NCI-H2171 (cell line): ENCODE measurements at regions not wholly inside any gene's neighbourhood (a gene's known extent, or its start where the extent isn't known, plus 50 kb on each side); places are given as distances from the start of the nearest gene placed in this dataset.
"Not testable (repeated sequence)": the region's sequence is repeated elsewhere in the genome, so short reads cannot be mapped to it uniquely, and the experiment has no call there.

Source experiments
- DNase-seq: peaks from one replicate; lab custom pipeline; 2025; lab: John Stamatoyannopoulos, UW

- DNase-seq, result no peak
Observed at GRCh38 chr18:34528177-34528576, 181.9 kb upstream of the DTNA start.

GRCh38 chr18:34529358-34530335, 180.5 kb upstream of the DTNA start:
- DNase-seq, result no peak

- no peak for DNase-seq
Observed at GRCh38 chr18:34531110-34531509, 179.0 kb upstream of the DTNA start.

DNA sequence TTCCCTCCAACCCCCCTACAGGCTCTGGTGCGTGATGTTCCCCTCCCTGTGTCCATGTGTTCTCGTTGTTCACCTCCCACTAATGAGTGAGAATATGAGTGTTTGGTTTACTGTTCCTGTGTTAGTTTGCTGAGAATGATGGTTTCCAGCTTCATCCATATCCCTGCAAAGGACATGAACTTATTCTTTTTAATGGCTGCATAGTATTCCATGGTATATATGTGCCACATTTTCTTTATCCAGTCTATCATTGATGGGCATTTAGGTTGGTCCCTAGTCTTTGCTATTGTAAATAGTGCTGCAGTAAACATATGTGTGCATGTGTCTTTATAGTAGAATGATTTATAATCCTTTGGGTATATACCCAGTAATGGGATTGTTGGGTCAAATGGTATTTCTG, 175.5 kb upstream of the DTNA start:
- not testable (repeated sequence) for DNase-seq

DNA sequence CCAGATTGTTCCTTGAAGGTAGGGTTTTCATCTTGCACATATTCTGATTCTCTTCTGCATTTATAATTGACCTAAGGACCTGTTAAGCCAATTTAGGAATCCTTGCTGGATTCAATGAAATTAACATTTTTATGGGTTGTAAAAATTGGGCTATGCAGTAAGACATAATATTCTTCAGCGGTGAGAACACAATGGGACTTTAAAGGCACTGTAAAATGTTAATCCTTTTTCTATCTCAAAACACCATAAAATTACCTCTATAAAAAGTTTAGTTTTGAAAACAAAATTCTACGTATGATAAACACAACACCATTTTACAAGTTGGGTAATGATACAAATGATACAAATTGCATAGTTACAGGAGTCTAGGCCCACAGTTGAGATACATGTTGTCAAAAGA, 169.2 kb upstream of the DTNA start:
- DNase-seq, result no peak

DNA sequence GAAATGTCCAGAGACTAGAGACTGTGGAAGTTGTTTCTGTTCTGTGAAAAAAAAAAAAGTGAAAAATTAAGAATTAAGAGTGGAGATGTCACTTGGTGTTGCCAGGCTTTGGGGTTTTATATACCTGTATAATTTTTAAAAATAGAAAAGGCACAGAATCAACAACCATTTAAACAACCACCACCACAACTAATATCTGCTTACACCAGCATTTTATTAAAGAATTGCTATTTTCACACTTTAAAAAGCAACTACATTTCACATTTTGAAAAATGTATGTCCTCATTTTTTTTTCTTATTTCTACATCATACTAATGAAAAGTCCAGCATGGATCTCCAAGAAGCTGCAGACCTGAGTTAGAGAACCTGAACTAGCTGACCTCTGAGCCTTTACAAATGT, 167.5 kb upstream of the DTNA start:
- DNase-seq, result no peak

DNA sequence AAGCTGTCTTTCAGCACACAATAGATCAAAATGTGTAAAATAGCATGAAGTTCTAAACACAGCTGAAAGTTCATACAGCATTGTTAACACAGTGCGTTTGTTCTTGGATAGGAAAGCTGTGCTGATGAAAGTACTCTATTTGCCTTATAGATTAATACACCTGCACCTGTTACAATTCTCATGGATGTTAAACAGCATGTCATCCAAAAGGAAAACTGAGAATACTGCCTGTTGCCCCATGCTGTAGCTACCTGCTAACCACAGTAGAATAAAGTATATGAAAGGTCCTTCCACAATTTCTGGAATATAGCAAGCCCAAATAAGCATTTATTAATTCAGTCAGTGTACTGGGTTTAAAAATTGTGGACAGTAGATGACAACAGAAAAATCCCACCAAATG, 166.7 kb upstream of the DTNA start:
- DNase-seq, result peak; percentile 10

- peak; percentile 35 for DNase-seq
Observed at GRCh38 chr18:34543945-34544344, 166.2 kb upstream of the DTNA start.

DNA sequence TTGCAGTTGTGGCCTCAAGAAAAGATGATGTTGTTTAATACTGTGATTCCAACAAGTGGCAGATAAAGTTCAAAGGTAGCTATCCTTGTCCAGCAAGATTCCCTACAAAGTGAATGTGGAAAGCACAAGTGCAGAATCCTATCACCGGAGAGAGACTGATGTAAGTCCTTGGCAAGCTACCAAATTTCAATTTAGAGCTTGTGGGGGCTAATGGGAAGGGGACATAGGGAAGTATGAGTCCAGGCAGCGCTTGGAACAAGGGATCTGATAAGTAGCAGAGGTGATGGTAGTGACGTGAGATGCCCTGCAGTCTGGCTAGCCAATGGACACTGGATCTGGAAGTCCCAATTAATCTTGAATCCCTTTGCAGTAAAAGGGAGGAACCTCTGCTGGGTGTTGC, 165.2 kb upstream of the DTNA start:
- no peak for DNase-seq

GRCh38 chr18:34548120-34548972, 161.8 kb upstream of the DTNA start:
- DNase-seq, result no peak

DNA sequence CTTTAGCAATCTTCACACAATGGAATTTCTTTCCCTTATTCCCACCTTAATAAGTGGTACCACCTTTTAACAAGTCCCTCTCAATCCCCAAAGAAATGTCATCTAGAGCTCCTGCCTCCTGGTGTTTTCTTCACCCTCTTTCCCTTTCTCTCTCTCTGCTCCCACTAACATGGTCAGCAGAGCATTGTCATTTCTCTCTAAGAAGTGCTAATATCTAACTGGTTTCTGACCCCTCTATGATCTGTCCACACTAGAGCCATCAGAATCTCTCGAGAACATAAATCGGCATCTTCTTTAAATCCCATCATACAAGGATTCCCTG, 161.2 kb upstream of the DTNA start:
- no peak for DNase-seq

GRCh38 chr18:34549367-34549766, 160.7 kb upstream of the DTNA start:
- DNase-seq, result no peak

- no peak for DNase-seq
Observed at GRCh38 chr18:34550156-34550555, 159.9 kb upstream of the DTNA start.

- no peak for DNase-seq
Observed at GRCh38 chr18:34550902-34551301, 159.2 kb upstream of the DTNA start.

DNA sequence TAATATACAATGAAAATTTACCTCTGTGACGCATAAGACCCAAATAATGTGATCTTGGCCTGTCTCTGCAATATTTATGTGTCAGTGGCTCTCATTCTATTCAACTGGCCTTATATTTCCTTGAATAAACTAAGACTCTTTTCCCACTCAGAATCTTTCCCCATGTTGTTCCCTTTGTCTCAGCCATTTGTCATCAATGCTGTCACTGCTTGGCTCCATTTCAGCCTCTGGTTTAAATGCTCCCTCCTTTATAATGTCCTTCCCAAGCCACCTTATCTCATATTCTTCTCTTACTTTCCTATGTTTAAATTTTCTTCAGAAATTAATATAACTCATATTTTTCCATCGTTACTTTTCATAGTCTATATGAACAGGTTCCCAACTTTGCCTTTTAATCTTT, 158.3 kb upstream of the DTNA start:
- DNase-seq, result no peak

- no peak for DNase-seq
Observed at GRCh38 chr18:34562252-34562870, 147.7 kb upstream of the DTNA start.

DNA sequence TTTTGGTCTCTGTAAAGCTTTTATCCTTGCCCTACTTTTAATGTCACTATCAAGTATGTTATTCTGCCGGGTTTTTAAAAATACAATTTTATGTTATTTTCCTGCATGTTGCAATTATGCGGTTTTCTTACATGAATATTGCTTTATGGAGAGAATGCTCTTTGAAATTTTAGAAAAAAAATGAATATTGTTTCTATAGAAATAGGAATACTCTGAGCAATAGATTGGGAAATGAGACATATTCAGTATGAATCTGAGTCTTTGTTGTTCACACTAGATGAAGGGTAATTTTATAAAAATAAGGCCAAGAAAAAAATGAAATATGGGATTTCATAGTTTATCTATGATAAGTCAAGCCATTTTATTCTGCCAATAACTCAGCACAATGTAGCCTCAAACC, 142.2 kb upstream of the DTNA start:
- DNase-seq, result no peak

- DNase-seq, result no peak
Observed at GRCh38 chr18:34576622-34577021, 133.5 kb upstream of the DTNA start.

DNA sequence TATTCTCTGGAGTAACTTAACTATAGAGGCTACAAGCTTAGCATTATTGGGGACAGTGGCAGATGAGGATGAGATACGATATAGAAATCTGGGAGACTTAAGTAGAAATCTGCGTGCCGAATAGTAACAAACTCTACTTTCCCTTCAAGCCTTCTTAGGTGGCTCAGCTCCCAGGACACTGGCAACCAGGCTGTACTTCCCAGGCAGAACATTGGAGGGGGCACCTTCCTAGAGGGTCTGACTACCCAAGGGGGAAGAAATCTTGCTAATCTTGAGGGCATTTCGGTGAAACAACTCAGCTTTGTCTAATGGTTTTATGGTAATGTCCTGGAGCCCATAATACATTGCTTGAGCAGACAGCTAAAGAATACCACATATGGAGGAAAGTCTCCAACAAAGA, 126.2 kb upstream of the DTNA start:
- DNase-seq, result no peak

GRCh38 chr18:34590503-34590902, 119.6 kb upstream of the DTNA start:
- no peak for DNase-seq

DNA sequence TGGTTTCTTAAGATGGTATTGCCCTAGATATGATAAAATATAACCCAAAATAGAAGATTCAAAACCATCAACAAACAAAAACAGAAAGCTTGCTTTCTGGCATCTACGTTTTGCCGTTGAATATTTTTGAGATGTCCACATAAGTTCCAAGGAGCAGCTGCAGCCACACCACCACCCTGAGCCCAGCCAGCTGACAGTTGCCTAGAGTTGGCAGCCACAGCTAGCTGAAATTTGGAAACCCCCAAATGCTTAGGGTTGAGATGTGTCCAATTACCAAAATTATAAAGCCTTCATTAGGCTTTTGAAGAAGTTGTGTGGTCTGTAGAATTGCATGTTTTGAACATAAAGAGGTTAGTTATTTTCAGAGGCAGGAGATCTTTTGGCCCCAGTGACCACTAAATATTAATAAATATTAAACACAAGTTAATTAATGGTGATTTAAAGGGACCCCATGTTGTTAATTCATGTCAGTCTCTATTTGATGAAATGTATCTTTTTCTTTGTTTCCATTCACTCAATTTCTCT, 118.1 kb upstream of the DTNA start:
- no peak for DNase-seq

- DNase-seq, result no peak
Observed at GRCh38 chr18:34592481-34592880, 117.6 kb upstream of the DTNA start.
